Fibroblast of upper back skin (primary cell): ENCODE measurements at regions not wholly inside any gene's neighbourhood (a gene's known extent, or its start where the extent isn't known, plus 50 kb on each side); places are given as distances from the start of the nearest gene placed in this dataset.

ENCODE experiments used
- DNase-seq: peaks from one replicate; pipeline ENCODE4 v3.0.0-alpha.2; 2013

GRCh38 chr10:7477538-7478334 is 66.9 kb upstream of the SFMBT2 start:
- no peak for DNase-seq

DNA sequence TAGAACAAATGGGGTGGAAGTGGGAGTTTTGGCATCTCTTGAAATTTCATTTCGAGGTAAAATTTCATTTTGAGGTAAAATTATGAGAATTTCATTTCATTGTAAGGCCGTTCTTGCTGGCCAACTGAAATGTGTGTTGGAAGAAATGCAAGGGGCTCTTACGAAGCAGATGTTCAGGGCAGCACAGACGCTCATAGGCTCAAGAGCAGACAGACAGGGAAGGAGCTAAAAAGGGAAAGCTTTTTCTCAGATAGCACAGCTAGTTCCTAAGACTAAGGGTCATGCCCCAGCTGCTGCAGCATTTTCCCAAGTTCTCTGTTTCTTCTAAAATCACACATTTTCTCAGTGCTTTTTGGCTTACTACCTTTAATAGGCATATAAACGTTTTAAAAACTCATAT is 65.1 kb upstream of the SFMBT2 start:
- DNase-seq: no peak

GRCh38 chr10:7475046-7475911 is 64.4 kb upstream of the SFMBT2 start:
- no peak for DNase-seq

- no peak for DNase-seq
Observed at GRCh38 chr10:7474388-7474787, 63.6 kb upstream of the SFMBT2 start.

GRCh38 chr10:7473474-7473873 is 62.6 kb upstream of the SFMBT2 start:
- DNase-seq: no peak

GRCh38 chr10:7471720-7472367 is 61.0 kb upstream of the SFMBT2 start:
- no peak for DNase-seq

DNA sequence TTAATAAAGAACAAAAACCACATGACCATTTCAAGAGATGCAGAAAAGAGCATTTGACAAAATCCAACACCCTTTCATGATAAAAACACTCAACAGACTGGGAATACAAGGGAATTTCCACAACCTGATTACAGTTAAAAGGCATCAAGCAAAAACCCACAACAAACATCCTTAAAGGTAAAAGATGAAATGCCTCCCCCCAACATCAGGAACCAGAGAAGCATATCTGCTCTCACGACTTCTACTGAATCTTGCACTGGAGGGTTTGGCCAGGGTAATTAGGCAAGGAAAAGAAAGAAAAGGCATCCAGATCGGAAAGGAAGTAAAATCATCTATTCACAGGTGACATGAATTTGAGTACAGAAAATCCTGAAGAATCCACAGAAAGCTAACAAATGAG is 59.5 kb upstream of the SFMBT2 start:
- DNase-seq: no peak

GRCh38 chr10:7467031-7467667 is 56.3 kb upstream of the SFMBT2 start:
- no peak for DNase-seq

DNA sequence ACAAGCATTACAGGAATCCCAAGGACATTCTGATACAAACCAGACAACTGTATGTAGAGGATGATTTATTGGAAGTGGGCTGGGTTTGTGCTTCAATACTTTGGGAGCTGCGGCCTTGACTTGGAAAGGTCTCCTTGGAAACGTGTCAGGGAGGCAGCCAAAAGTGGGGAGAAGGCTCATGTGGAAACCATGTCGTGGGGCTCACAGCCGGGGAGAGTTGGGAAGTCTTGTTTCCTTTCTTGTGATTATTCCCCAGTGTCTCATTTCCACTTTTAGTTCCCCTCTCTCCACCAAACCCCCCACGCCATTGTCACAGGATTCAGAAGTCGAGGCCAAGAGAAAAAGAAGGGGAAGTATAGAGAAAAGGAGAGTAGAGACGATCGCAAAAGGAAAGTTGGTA is 53.9 kb upstream of the SFMBT2 start:
- DNase-seq: no peak
